ENCODE measurements at regions not wholly inside any gene's neighbourhood (a gene's known extent, or its start where the extent isn't known, plus 50 kb on each side); places are given as distances from the start of the nearest gene placed in this dataset.

GRCh38 chr6:74597840-74598239 lies 608.0 kb downstream of the COL12A1 start:
- no peak for TF ChIP-seq POLR2A (IDR thresholded peaks at IDR 0.05)
- TF ChIP-seq CTCF (IDR thresholded peaks at IDR 0.05): no peak
